WERI-Rb-1 (cell line): ENCODE measurements at regions not wholly inside any gene's neighbourhood (a gene's known extent, or its start where the extent isn't known, plus 50 kb on each side); places are given as distances from the start of the nearest gene placed in this dataset.

ENCODE experiments used
- DNase-seq: peaks from one replicate; pipeline ENCODE4 v3.0.0-alpha.2; 2020
- H3K27ac ChIP-seq: fragments of 250-450 bp; sonication (Bioruptor Pico); 2 replicates; pipeline ENCODE4 v1.5.1; 2020; ENCODE audit warnings: mild to moderate bottlenecking, moderate library complexity
- H3K27me3 ChIP-seq: fragments of 250-450 bp; sonication (Bioruptor Pico); 2 replicates; pipeline ENCODE4 v1.5.1; 2021; ENCODE audit warnings: mild to moderate bottlenecking, low read depth, moderate library complexity; ENCODE audit not compliant: insufficient read depth, severe bottlenecking
- H3K36me3 ChIP-seq: fragments of 250-450 bp; sonication (Bioruptor Pico); 2 replicates; pipeline ENCODE4 v1.5.1; 2020; ENCODE audit warnings: mild to moderate bottlenecking, moderate library complexity
- H3K4me3 ChIP-seq: 2 replicates; pipeline ENCODE4 v1.5.1; 2011; ENCODE audit warnings: low read depth, mild to moderate bottlenecking, control low read depth, low read length
- H3K9me3 ChIP-seq: fragments of 250-450 bp; sonication (Bioruptor Pico); 2 replicates; pipeline ENCODE4 v1.5.1; 2021; ENCODE audit warnings: mild to moderate bottlenecking, moderate library complexity; ENCODE audit not compliant: severe bottlenecking
- CTCF ChIP-seq: IDR thresholded peaks from 2 replicates; pipeline ENCODE4 v1.5.1; 2011; ENCODE audit warnings: low read depth, mild to moderate bottlenecking, control low read depth, inconsistent platforms, low read length

DNA sequence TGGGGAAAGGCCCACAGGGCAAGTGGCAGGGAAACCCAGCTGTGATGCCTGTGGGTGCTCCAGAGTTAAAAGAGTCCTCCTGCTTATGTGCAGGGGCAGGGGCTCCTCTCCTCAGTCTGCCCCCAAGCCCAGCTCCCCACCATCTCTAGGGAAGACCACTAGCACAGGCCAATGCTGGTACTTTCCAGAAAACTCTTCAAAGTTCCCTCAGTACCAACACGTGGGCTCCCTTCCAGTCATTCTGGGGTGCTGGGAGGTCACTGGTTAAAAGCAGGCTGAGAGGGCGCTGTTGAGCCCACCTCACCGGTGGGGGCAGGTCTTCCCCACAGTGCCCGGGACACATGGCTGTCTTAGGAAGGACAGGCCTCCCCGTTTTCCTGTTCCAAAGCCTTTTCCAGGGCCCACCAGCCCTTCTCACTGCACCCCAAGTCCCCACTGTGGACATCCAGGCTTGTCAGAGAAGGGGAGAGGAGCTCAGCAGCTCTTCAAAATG, 154.6 kb downstream of the TRIM29 start:
- H3K27ac ChIP-seq = no peak overlapping the region
- no peaks in the 10 kb centered on the region for H3K36me3 ChIP-seq

GRCh38 chr11:119982517-119983239, 155.2 kb downstream of the TRIM29 start:
- Histone ChIP-seq H3K9me3 (no peaks in the 10 kb centered on the region), H3K36me3 (no peaks in the 10 kb centered on the region), H3K27me3 (no peaks in the 10 kb centered on the region), H3K27ac (no peak overlapping the region), H3K4me3 (no peak overlapping the region)
- no peak for DNase-seq
- TF ChIP-seq CTCF = no peak

More for the DNA sequence above, 154.6 kb downstream of the TRIM29 start:
- TF ChIP-seq CTCF = peak; percentile 53
- Histone ChIP-seq H3K27me3 (no peaks in the 10 kb centered on the region), H3K4me3 (no peak overlapping the region), H3K9me3 (no peaks in the 10 kb centered on the region)
- no peak for DNase-seq

DNA sequence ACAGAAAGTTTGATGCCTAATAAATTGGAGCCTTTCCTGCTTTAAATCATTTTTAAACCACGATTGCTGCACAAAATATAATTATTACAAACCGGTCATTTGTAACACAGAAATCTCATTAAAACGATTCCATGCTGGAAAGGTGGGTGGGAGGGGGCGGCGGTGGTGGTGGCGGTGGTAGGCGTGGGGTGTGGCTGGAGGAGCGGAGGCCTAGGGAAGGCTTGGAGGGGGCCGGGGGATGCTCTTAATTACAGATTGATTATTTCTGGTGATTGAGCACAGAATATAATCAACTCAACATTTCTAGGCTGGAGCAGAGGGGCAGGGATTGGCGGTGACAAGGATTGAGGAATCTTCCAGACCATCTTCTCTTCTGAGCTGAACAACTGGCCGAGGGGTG, 157.5 kb downstream of the TRIM29 start:
- H3K36me3 ChIP-seq = no peaks in the 10 kb centered on the region
- DNase-seq = no peak
- H3K9me3 ChIP-seq = no peaks in the 10 kb centered on the region
- H3K4me3 ChIP-seq = no peak overlapping the region
- no peaks in the 10 kb centered on the region for H3K27me3 ChIP-seq
- no peak overlapping the region for H3K27ac ChIP-seq
- no peak for TF ChIP-seq CTCF

DNA sequence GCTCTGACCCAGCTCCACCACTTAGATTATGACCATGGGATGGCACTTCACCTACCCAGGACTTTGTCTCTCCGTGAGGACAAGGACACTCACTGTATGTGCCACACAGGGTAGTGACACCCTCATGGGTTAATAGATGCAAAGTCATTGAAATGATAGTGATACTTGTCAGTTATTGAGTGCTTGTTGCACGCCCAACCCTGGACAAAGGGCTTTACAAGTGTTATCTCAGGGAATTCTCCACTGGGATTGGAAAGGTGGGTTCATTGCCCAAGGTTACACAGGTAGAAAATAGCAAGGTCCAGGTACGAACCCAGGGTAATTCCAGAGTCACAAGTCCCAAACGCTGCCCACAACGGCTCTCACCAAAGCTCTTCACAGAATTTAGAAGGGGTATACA, 158.2 kb downstream of the TRIM29 start:
- no peaks in the 10 kb centered on the region for H3K27me3 ChIP-seq
- no peaks in the 10 kb centered on the region for H3K36me3 ChIP-seq
- no peak overlapping the region for H3K27ac ChIP-seq
- no peak overlapping the region for H3K4me3 ChIP-seq
- TF ChIP-seq CTCF = no peak
- DNase-seq = no peak
- no peaks in the 10 kb centered on the region for H3K9me3 ChIP-seq

DNA sequence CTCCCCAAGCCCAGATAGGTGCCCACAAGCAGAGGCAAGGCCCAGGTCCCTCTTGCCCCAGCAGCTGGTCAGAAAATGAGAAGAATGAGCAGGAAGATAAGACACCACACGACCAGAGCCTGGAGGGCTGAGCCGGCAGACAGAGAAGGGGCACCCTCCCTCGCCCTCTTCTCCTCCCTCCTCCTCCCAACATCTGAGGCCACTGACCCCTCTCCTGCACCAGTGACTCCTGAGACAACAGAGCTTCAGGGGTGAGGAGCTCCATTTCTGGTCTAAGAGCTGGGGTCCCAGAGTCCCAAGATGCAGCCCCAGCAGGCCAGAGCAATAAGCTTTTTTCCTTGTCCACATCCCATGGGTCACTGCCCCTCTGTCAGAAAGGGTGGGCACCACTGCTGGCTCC, 159.2 kb downstream of the TRIM29 start:
- DNase-seq = no peak
- H3K27me3 ChIP-seq = no peaks in the 10 kb centered on the region
- TF ChIP-seq CTCF = no peak
- no peak overlapping the region for H3K4me3 ChIP-seq
- H3K9me3 ChIP-seq = no peaks in the 10 kb centered on the region
- H3K36me3 ChIP-seq = no peaks in the 10 kb centered on the region
- H3K27ac ChIP-seq = no peak overlapping the region

DNA sequence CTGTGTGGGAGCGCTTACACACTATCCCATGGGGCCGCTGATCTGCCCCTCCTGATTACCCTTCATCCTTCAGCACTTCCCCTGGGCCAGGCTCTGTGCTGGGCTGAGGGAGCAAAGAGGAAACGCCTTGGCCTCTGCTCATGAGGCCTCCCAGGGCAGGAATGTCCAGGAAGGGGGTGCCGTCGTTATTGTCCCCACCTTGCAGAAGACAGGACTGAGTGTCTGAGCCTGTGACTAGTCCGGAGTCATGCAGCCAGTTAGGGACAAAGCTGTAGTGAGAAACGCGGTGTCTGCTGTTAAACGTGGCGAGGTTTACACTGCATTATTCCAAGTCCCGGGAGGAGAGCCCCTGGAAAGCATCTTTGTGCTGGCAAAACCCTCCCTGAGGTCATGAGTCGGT, 160.0 kb downstream of the TRIM29 start:
- no peak for DNase-seq
- no peaks in the 10 kb centered on the region for H3K27me3 ChIP-seq
- peaks cover 4% of the 10 kb centered on the region for H3K9me3 ChIP-seq
- H3K4me3 ChIP-seq = no peak overlapping the region
- H3K36me3 ChIP-seq = no peaks in the 10 kb centered on the region
- no peak overlapping the region for H3K27ac ChIP-seq
- TF ChIP-seq CTCF = no peak
